SU-DHL-6 (cell line): ENCODE measurements at regions not wholly inside any gene's neighbourhood (a gene's known extent, or its start where the extent isn't known, plus 50 kb on each side); places are given as distances from the start of the nearest gene placed in this dataset.

Experiments
- H2AFZ ChIP-seq: fragments of 200-600 bp; sonication (generic); 2 replicates; pipeline ENCODE4 v1.6.1; 2014; ENCODE audit warnings: low read depth, mild to moderate bottlenecking, moderate library complexity, mixed read lengths, antibody characterized with exemption, low read length; ENCODE audit not compliant: severe bottlenecking
- H3F3A ChIP-seq: fragments of 200-600 bp; shearing (Covaris generic); 2 replicates; pipeline ENCODE4 v1.6.0; 2016; ENCODE audit warnings: antibody characterized with exemption, mild to moderate bottlenecking; ENCODE audit not compliant: insufficient read depth
- H3K27ac ChIP-seq: fragments of 200-600 bp; sonication (generic); 2 replicates; pipeline ENCODE4 v1.5.1; 2016; ENCODE audit warnings: low read depth, mild to moderate bottlenecking, low read length, moderate library complexity, mixed read lengths
- H3K27me3 ChIP-seq: fragments of 200-600 bp; sonication (generic), shearing (Covaris generic); 2 replicates; pipeline ENCODE4 v1.6.0; 2014; ENCODE audit warnings: mild to moderate bottlenecking, low read length
- H3K36me3 ChIP-seq: fragments of 200-600 bp; sonication (generic); 2 replicates; pipeline ENCODE4 v1.6.1; 2014; ENCODE audit warnings: mild to moderate bottlenecking, low read length, mixed read lengths
- H3K4me2 ChIP-seq: fragments of 300-600, 200-600 bp; shearing (Covaris generic), sonication (generic); 2 replicates; pipeline ENCODE4 v1.6.0; 2014; ENCODE audit warnings: low read length, low read depth, mild to moderate bottlenecking; ENCODE audit not compliant: poor library complexity, severe bottlenecking
- H3K4me3 ChIP-seq: fragments of 200-600 bp; sonication (generic); 2 replicates; pipeline ENCODE4 v1.5.1; 2014; ENCODE audit warnings: antibody characterized with exemption, low read length, mild to moderate bottlenecking, mixed read lengths; ENCODE audit not compliant: insufficient read depth, poor library complexity, severe bottlenecking
- H3K79me2 ChIP-seq: fragments of 200-600 bp; sonication (generic); 2 replicates; pipeline ENCODE4 v1.6.1; 2014; ENCODE audit warnings: mild to moderate bottlenecking, low read length, moderate library complexity; ENCODE audit not compliant: insufficient read depth
- H3K9ac ChIP-seq: fragments of 200-600 bp; sonication (generic); 2 replicates; pipeline ENCODE4 v1.7.0; 2014; ENCODE audit warnings: mild to moderate bottlenecking, low read length
- H3K9me2 ChIP-seq: fragments of 200-600 bp; sonication (generic); replicated peaks from 2 replicates; pipeline ENCODE4 v1.6.1; 2014; ENCODE audit warnings: low read length; ENCODE audit not compliant: insufficient read depth
- H3K9me3 ChIP-seq: fragments of 200-600 bp; sonication (generic); 2 replicates; pipeline ENCODE4 v1.6.1; 2014; ENCODE audit warnings: low read length, mixed read lengths; ENCODE audit not compliant: insufficient read depth
- H4K20me1 ChIP-seq: fragments of 200-600 bp; sonication (generic); 2 replicates; pipeline ENCODE4 v1.6.1; 2014; ENCODE audit warnings: low read depth, mild to moderate bottlenecking, antibody characterized with exemption, low read length, moderate library complexity, mixed read lengths
- EZH2phosphoT487 ChIP-seq: fragments of 200-600 bp; sonication (generic), shearing (Covaris generic); conservative IDR thresholded peaks from 2 replicates; pipeline ENCODE4 v1.6.1; 2018; ENCODE audit warnings: mild to moderate bottlenecking, antibody characterized with exemption, low read length, moderate library complexity, mixed read lengths
- TF ChIP-seq, protein P1 (sequence below): fragments of 200-600 bp; sonication (generic); IDR thresholded peaks from one replicate; pipeline ENCODE4 v1.5.1; 2017; ENCODE audit warnings: antibody characterized with exemption, mild to moderate bottlenecking, low read length, moderate library complexity; ENCODE audit not compliant: insufficient read depth, poor library complexity, severe bottlenecking

- no peaks in the 10 kb centered on the region for H3K27me3 ChIP-seq
- H3K36me3 ChIP-seq, result no peaks in the 10 kb centered on the region
- H3F3A ChIP-seq, result no peaks in the 10 kb centered on the region
- no peak for TF ChIP-seq EZH2phosphoT487
- TF ChIP-seq, protein P1, sequence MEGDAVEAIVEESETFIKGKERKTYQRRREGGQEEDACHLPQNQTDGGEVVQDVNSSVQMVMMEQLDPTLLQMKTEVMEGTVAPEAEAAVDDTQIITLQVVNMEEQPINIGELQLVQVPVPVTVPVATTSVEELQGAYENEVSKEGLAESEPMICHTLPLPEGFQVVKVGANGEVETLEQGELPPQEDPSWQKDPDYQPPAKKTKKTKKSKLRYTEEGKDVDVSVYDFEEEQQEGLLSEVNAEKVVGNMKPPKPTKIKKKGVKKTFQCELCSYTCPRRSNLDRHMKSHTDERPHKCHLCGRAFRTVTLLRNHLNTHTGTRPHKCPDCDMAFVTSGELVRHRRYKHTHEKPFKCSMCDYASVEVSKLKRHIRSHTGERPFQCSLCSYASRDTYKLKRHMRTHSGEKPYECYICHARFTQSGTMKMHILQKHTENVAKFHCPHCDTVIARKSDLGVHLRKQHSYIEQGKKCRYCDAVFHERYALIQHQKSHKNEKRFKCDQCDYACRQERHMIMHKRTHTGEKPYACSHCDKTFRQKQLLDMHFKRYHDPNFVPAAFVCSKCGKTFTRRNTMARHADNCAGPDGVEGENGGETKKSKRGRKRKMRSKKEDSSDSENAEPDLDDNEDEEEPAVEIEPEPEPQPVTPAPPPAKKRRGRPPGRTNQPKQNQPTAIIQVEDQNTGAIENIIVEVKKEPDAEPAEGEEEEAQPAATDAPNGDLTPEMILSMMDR, result no peak
- H3K9ac ChIP-seq, result no peak overlapping the region
- no peak overlapping the region for H2AFZ ChIP-seq
- no peaks in the 10 kb centered on the region for H3K9me3 ChIP-seq
- H3K27ac ChIP-seq, result no peak overlapping the region
- H4K20me1 ChIP-seq, result no peaks in the 10 kb centered on the region
- no peak overlapping the region for H3K4me2 ChIP-seq
- H3K4me3 ChIP-seq, result no peak overlapping the region
- H3K79me2 ChIP-seq, result no peaks in the 10 kb centered on the region
- no peaks in the 10 kb centered on the region for H3K9me2 ChIP-seq
Measured at GRCh38 chr13:26836626-26837025, 76.0 kb upstream of the GPR12 start.

GRCh38 chr13:26834646-26835045 lies 74.1 kb upstream of the GPR12 start:
- TF ChIP-seq, protein P1, result no peak
- no peak for TF ChIP-seq EZH2phosphoT487
- Histone ChIP-seq H4K20me1 (no peaks in the 10 kb centered on the region), H3K9ac (no peak overlapping the region), H2AFZ (no peak overlapping the region), H3F3A (no peaks in the 10 kb centered on the region), H3K4me3 (no peak overlapping the region), H3K9me2 (no peaks in the 10 kb centered on the region), H3K27me3 (no peaks in the 10 kb centered on the region), H3K4me2 (no peak overlapping the region), H3K9me3 (no peaks in the 10 kb centered on the region), H3K36me3 (no peaks in the 10 kb centered on the region), H3K79me2 (no peaks in the 10 kb centered on the region), H3K27ac (no peak overlapping the region)

DNA sequence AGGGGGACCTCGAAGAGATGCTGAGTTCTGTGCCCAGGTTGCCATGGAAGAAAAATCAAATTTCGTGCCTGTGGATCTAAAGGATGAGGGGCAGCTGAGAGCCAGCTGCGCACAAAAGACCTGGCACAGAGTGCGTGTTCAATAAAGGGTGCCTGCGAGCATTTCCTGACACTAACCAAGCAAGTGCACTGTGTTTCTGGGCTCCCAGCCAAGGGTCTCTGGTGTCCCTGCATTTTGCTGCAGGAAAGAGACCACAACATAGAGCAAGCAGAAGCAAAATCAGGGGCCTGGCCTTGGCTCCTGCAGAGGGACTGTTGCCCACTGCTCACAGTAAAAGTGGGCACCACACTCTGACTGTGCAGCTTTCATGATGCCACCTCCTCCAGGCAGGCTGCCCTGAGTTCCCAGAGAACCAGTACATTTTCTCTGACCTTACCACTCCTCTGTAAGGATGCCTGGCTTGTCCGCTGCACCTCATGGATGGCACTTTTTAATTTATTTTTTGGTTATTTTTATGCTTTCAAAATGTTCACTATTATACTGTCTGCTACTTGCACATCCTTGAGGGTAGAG lies 70.8 kb upstream of the GPR12 start:
- no peaks in the 10 kb centered on the region for H3K9me3 ChIP-seq
- no peaks in the 10 kb centered on the region for H3F3A ChIP-seq
- no peaks in the 10 kb centered on the region for H3K27me3 ChIP-seq
- H3K9me2 ChIP-seq, result no peaks in the 10 kb centered on the region
- H4K20me1 ChIP-seq, result no peaks in the 10 kb centered on the region
- H2AFZ ChIP-seq, result no peak overlapping the region
- no peaks in the 10 kb centered on the region for H3K79me2 ChIP-seq
- no peak for TF ChIP-seq EZH2phosphoT487
- TF ChIP-seq, protein P1, result no peak
- no peak overlapping the region for H3K4me3 ChIP-seq
- no peak overlapping the region for H3K9ac ChIP-seq
- H3K27ac ChIP-seq, result no peak overlapping the region
- H3K4me2 ChIP-seq, result no peak overlapping the region
- H3K36me3 ChIP-seq, result no peaks in the 10 kb centered on the region
